Common myeloid progenitor, CD34-positive (primary cell): ENCODE measurements at regions not wholly inside any gene's neighbourhood (a gene's known extent, or its start where the extent isn't known, plus 50 kb on each side); places are given as distances from the start of the nearest gene placed in this dataset.
A peak's percentile ranks its signal among the peaks of the same experiment; 100 is the strongest.

Experiments
- CTCF ChIA-PET: fragments of 350-600 bp; sonication (Branson Sonifier 250); formaldehyde crosslinking; loops from one replicate; lab custom pipeline; 2021; ENCODE audit warnings: antibody characterized with exemption; lab: Charles Lee
- POLR2A ChIA-PET: fragments of 350-600 bp; sonication (Branson Sonifier 250); formaldehyde crosslinking; loops from one replicate; lab custom pipeline; 2021; ENCODE audit warnings: antibody characterized with exemption; lab: Charles Lee
- DNase-seq, 3 donors: peaks; one replicate each; pipeline versions ENCODE4 v3.0.0 to v3.0.0-alpha.2; 2013
- H3K27ac ChIP-seq, 2 experiments: 1 replicate in 1 of 2; 2 replicates in 1 of 2; pipeline ENCODE4 v1.7.0; 2013; ENCODE audit warnings: inconsistent platforms in 2 of 2, low read length in 2 of 2, mild to moderate bottlenecking in 2 of 2, low read depth in 1 of 2, moderate library complexity in 1 of 2; ENCODE audit not compliant: severe bottlenecking in 2 of 2, insufficient read depth in 1 of 2, poor library complexity in 1 of 2
- H3K27me3 ChIP-seq, 5 experiments: replicated peaks in 2 of 5; 1 replicate in 3 of 5; 2 replicates in 2 of 5; pipeline versions ENCODE4 v1.6.1 to v1.7.0; 2013; ENCODE audit warnings: low read length in 4 of 5, mild to moderate bottlenecking in 2 of 5, moderate library complexity in 2 of 5, inconsistent platforms in 1 of 5; ENCODE audit not compliant: insufficient read depth in 5 of 5, control insufficient read depth in 4 of 5
- H3K36me3 ChIP-seq, 4 experiments: 1 replicate in 2 of 4; 2 replicates in 2 of 4; pipeline versions ENCODE4 v1.6.1 to v1.7.0; 2013; ENCODE audit warnings: low read length in 3 of 4, control low read depth in 1 of 4, mild to moderate bottlenecking in 1 of 4; ENCODE audit not compliant: control insufficient read depth in 4 of 4, insufficient read depth in 4 of 4
- H3K4me1 ChIP-seq, 4 experiments: 1 replicate in 3 of 4; 2 replicates in 1 of 4; pipeline versions ENCODE4 v1.6.1 to v1.7.1; 2013; ENCODE audit warnings: low read length in 3 of 4, mild to moderate bottlenecking in 3 of 4, control low read depth in 1 of 4, inconsistent platforms in 1 of 4, moderate library complexity in 1 of 4; ENCODE audit not compliant: control insufficient read depth in 4 of 4, insufficient read depth in 4 of 4; ENCODE audit errors: control extremely low read depth in 1 of 4
- H3K4me3 ChIP-seq, 7 experiments: 1 replicate in 4 of 7; 2 replicates in 3 of 7; pipeline versions ENCODE4 v1.5.1 to v1.7.0; 2013; ENCODE audit warnings: mild to moderate bottlenecking in 7 of 7, low read length in 6 of 7, moderate library complexity in 6 of 7, inconsistent platforms in 2 of 7, low read depth in 2 of 7, control low read depth in 1 of 7; ENCODE audit not compliant: insufficient read depth in 4 of 7, control insufficient read depth in 1 of 7; ENCODE audit errors: extremely low read depth in 1 of 7
- H3K9me3 ChIP-seq, 5 experiments: 1 replicate in 4 of 5; 2 replicates in 1 of 5; pipeline versions ENCODE4 v1.6.1 to v1.7.1; 2013; ENCODE audit warnings: low read length in 4 of 5, mild to moderate bottlenecking in 2 of 5, inconsistent platforms in 1 of 5, low read depth in 1 of 5, moderate library complexity in 1 of 5; ENCODE audit not compliant: control insufficient read depth in 4 of 5, insufficient read depth in 2 of 5; ENCODE audit errors: control extremely low read depth in 1 of 5
- WGBS: methylation state at CpG from one replicate; pipeline ENCODE4 v1.1.5; 2013; ENCODE audit not compliant: insufficient coverage; 5-methylcytosine and 5-hydroxymethylcytosine counted together

DNA sequence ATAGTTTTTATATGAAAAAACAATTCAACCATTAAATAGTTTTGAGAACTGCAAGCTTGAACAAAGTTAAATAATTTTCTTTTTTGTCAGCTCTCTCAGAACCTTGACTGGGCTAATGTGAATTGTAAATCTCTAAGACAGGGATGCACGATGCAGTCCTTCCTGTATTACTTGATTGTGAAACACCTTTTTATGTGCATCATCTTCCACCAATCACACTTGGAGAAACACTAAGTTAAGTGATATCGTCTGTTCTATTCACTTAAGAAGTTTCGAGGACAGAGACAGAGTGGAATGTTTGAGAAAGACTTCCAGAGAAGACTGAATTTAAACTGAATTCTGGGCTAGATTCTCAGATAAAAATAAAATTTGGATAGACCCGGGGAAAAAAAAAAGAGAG is 238.2 kb downstream of the MREG start:
- Histone ChIP-seq H3K4me1 (peaks cover 0 to 16% (median 3%) of the 10 kb centered on the region in 4 experiments), H3K9me3 (no peaks in the 10 kb centered on the region), H3K27ac (no peak overlapping the region), H3K4me3 (no peak overlapping the region), H3K27me3 (peaks cover 0 to 5% (median 0%) of the 10 kb centered on the region in 5 experiments), H3K36me3 (no peaks in the 10 kb centered on the region)
- WGBS, result 71% methylated on average over 4 of the region's 4 CpGs
- POLR2A ChIA-PET, result no interaction called here
- no peak for DNase-seq
- CTCF ChIA-PET, result interaction anchor here (0.6 kb wide), 1 partner anchor 19 kb away, joined by 3 read pairs; no protein-coding TSS in a partner anchor

DNA sequence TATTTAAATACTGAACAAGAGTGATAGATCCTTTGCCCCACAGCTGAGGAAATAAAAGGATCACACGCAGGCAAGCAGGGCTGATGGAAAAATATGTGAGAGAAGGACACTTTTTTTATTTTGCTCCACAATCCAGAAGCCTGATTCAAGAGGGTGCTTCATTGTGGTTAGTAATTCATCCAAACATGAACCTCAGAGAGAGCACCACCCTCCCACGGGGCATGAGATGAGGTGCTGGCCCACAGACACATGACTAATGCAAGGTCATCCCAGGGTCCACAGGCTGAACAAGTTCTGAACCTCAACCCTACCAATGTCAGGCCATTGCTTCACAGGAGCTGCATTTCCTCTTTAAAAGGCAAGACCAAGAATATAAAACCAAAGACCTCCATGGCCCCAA is 239.6 kb downstream of the MREG start:
- H3K36me3 ChIP-seq, result no peaks in the 10 kb centered on the region
- ChIA-PET CTCF (interaction anchor here (0.6 to 2.1 kb wide), 3 partner anchors 20 to 140 kb away, joined by 3 to 4 read pairs (median 3); no protein-coding TSS in a partner anchor), POLR2A (no interaction called here)
- no peak for DNase-seq
- WGBS, result 100% methylated on average over 1 of the region's 2 CpGs
- H3K4me1 ChIP-seq, result peaks cover 0 to 16% (median 3%) of the 10 kb centered on the region in 4 experiments
- H3K27me3 ChIP-seq, result peaks cover 0 to 2% (median 0%) of the 10 kb centered on the region in 5 experiments
- no peak overlapping the region for H3K4me3 ChIP-seq
- no peaks in the 10 kb centered on the region for H3K9me3 ChIP-seq
- H3K27ac ChIP-seq, result no peak overlapping the region

DNA sequence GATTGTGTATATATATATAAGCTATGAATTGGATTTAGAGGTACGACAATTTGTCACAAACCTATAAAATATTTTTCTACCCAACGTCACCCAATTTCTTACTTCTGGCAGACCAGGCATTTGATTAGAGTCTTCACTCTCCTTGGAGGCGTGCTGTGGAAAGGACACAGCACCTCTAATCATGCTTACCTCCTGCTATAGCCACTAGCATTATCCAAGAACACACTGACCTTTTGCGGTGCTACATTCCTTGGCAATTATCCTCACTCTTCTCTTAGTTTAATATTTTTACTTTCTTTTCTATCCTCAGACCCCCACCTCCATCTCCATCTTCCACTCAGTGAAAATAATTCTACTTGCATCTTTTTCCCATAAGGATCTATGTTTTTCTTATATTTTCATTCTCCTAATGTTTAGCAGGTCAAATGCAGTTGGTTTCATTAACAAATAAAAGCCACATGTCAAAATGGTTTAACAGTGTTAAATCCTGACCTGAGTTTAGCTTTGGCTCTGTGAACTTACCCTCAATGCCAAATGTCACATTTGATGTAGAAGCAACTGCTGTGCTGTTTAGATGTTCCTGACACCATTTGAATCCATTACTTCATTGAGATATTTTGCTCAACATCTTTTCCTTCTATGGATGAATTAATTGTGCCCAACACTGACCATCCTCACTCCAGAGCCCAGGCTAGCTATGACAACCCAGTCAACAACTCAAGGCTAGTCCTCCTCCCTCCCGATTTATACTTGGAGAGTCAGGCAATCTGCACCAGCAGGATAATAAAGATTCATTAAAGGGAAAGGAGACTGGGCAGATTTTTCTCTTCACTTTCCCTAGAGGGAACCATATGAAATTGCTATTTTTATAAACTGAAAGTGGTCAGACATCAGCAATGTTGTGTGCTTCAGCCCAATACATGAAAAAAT is 240.5 kb downstream of the MREG start:
- WGBS, result 94% methylated on average over 2 of the region's 5 CpGs
- POLR2A ChIA-PET, result no interaction called here
- H3K4me1 ChIP-seq, result peaks cover 0 to 16% (median 3%) of the 10 kb centered on the region in 4 experiments
- peaks cover 0 to 2% (median 0%) of the 10 kb centered on the region in 5 experiments for H3K27me3 ChIP-seq
- DNase-seq, result no peak
- CTCF ChIA-PET, result interaction anchor here (0.9 to 2.1 kb wide), 3 partner anchors 14 to 80 kb away, joined by 3 to 4 read pairs (median 3); no protein-coding TSS in a partner anchor
- no peak overlapping the region for H3K4me3 ChIP-seq
- no peak overlapping the region for H3K27ac ChIP-seq
- H3K9me3 ChIP-seq, result peaks cover 0 to 3% (median 0%) of the 10 kb centered on the region in 5 experiments
- H3K36me3 ChIP-seq, result no peaks in the 10 kb centered on the region

DNA sequence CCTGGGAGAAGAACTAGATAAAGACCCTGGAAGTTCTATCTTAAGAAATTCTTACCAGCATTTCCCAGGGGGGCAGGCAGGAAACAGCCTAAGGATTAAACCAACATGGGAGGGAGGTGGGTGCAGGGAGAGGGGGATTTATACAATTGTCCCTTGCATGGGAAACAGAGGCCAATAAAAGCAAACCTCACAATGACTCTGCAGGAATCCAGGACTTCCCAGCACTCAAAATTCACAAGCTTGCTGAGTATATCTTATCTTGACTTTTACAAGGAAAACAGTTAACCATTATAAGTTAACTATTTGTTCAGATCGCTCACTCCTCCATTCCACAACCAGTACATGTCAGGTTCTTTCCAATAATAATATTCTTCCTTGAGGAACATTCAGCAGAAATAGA is 241.3 kb downstream of the MREG start:
- Histone ChIP-seq H3K27me3 (peaks cover 0 to 2% (median 0%) of the 10 kb centered on the region in 5 experiments), H3K27ac (peak overlapping the region in 1 of 2 experiments; percentile 33), H3K9me3 (peaks cover 0 to 9% (median 0%) of the 10 kb centered on the region in 5 experiments), H3K36me3 (no peaks in the 10 kb centered on the region), H3K4me1 (peaks cover 0 to 16% (median 3%) of the 10 kb centered on the region in 4 experiments), H3K4me3 (no peak overlapping the region)
- CTCF ChIA-PET, result interaction anchor here (1.0 kb wide), 1 partner anchor 14 kb away, joined by 3 read pairs; no protein-coding TSS in a partner anchor
- POLR2A ChIA-PET, result no interaction called here
- WGBS, result no CpG with 5 or more reads among the region's 1 CpG
- peak in 2 of 3 donors; percentile 16 to 30 for DNase-seq

DNA sequence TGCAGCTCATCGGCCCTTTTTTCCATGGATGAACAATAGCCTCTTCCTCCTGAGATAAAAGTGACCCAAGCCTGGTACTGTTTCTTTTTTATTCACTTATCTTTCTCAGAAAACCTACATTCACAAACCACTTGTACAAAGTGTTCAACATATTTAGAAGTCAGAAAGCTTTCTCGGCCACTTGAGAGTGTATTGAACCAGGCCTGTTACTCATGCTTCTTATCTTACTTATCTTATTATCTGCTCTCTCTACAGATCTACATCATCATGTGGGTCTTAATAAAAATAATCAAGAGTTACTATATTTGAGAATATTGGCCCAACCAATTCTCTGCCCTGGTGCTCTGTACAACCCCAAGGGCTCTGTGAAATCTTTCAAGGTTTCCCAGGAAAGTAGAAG is 242.1 kb downstream of the MREG start:
- Histone ChIP-seq H3K4me1 (peaks cover 0 to 16% (median 3%) of the 10 kb centered on the region in 4 experiments), H3K27me3 (no peaks in the 10 kb centered on the region), H3K27ac (no peak overlapping the region), H3K9me3 (peaks cover 0 to 14% (median 0%) of the 10 kb centered on the region in 5 experiments), H3K4me3 (no peak overlapping the region), H3K36me3 (no peaks in the 10 kb centered on the region)
- no peak for DNase-seq
- ChIA-PET CTCF (no interaction called here), POLR2A (no interaction called here)
- 100% methylated on average over 1 of the region's 2 CpGs for WGBS

DNA sequence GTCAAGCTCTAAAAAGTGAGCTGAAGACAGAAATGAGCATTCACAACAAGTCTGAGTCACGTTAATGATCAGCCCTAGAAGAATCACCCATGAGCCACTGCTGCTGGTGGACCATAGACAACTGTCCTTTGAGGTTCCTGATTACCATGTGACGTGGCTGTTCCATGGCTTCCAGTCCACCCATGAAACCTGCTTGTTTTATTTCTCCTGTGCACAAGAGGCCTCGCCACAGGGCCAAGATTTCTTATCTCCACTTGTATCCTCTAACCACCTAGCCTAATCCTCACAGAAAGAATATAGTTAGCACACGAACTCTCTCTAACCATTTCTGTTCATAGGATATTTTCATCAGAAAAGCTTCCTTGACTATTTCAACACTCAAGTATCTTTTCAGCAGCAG is 242.7 kb downstream of the MREG start:
- Histone ChIP-seq H3K36me3 (no peaks in the 10 kb centered on the region), H3K9me3 (peaks cover 0 to 14% (median 0%) of the 10 kb centered on the region in 5 experiments), H3K27ac (no peak overlapping the region), H3K27me3 (no peaks in the 10 kb centered on the region), H3K4me3 (no peak overlapping the region), H3K4me1 (peaks cover 0 to 16% (median 3%) of the 10 kb centered on the region in 4 experiments)
- ChIA-PET POLR2A (no interaction called here), CTCF (no interaction called here)
- 95% methylated on average over 4 of the region's 4 CpGs for WGBS
- no peak for DNase-seq

DNA sequence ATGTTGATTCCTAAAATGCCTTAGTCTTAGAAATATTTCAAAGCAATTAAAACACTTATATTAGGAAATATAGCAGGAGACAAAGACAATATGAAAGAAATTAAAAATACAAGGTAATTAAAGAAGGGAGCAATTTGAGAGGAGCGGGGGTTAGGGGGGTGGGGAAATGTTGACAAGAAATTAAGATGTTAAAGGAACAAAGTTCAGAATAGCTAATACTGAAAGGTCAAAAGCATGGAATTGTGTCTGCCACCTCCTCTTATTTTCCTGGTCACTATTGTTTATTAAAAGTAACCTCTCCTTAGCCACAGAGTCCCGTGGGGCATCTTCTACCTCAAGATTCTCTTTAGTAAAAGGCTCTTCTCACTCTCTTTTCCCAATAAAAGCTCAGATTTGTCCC is 244.1 kb downstream of the MREG start:
- Histone ChIP-seq H3K27ac (no peak overlapping the region), H3K36me3 (no peaks in the 10 kb centered on the region), H3K27me3 (no peaks in the 10 kb centered on the region), H3K9me3 (peaks cover 0 to 14% (median 0%) of the 10 kb centered on the region in 5 experiments), H3K4me3 (no peak overlapping the region), H3K4me1 (peaks cover 0 to 16% (median 3%) of the 10 kb centered on the region in 4 experiments)
- ChIA-PET POLR2A (no interaction called here), CTCF (interaction anchor here (0.6 kb wide), 1 partner anchor 9 kb away, joined by 3 read pairs; no protein-coding TSS in a partner anchor)
- no peak for DNase-seq
- WGBS, result 100% methylated on average over 2 of the region's 2 CpGs
